ENCODE measurements at regions not wholly inside any gene's neighbourhood (a gene's known extent, or its start where the extent isn't known, plus 50 kb on each side); places are given as distances from the start of the nearest gene placed in this dataset.

- Histone ChIP-seq H3K36me3 (no peaks in the 10 kb centered on the region), H3K27me3 (no peaks in the 10 kb centered on the region), H3K4me1 (no peaks in the 10 kb centered on the region), H3K9me3 (no peaks in the 10 kb centered on the region), H3K4me3 (no peak overlapping the region), H3K27ac (no peak overlapping the region)
- intact Hi-C loops (cut with DNase I) = no loop called here
- TF ChIP-seq CTCF (IDR thresholded peaks at IDR 0.05) = no peak
- ATAC-seq (no peak), DNase-seq (no peak)
- WGBS, 2 donors = 48 to 100% methylated on average over 2 of the region's 2 CpGs
Measured at GRCh38 chrX:7228226-7228625, 80.3 kb upstream of the PUDP start.

GRCh38 chrX:7225338-7225737 lies 77.4 kb upstream of the PUDP start:
- Histone ChIP-seq H3K36me3 (no peaks in the 10 kb centered on the region), H3K9me3 (no peaks in the 10 kb centered on the region), H3K4me1 (no peaks in the 10 kb centered on the region), H3K4me3 (no peak overlapping the region), H3K27ac (no peak overlapping the region), H3K27me3 (no peaks in the 10 kb centered on the region)
- ATAC-seq = peak in 4 of 8 donors; percentile 61 to 77 (median 70)
- 32 to 67% methylated on average over 2 of the region's 2 CpGs for WGBS, 2 donors
- intact Hi-C loops (cut with DNase I) = no loop called here
- DNase-seq = no peak
- no peak for TF ChIP-seq CTCF (IDR thresholded peaks at IDR 0.05)

GRCh38 chrX:7223271-7223670 lies 75.3 kb upstream of the PUDP start:
- Histone ChIP-seq H3K4me3 (no peak overlapping the region), H3K27ac (no peak overlapping the region), H3K9me3 (no peaks in the 10 kb centered on the region), H3K27me3 (no peaks in the 10 kb centered on the region), H3K36me3 (no peaks in the 10 kb centered on the region), H3K4me1 (no peaks in the 10 kb centered on the region)
- TF ChIP-seq CTCF (IDR thresholded peaks at IDR 0.05) = no peak
- intact Hi-C loops (cut with DNase I) = no loop called here
- ATAC-seq = no peak
- WGBS, 2 donors = 97 to 98% methylated on average over 2 of the region's 2 CpGs
- DNase-seq = no peak

- no peak for TF ChIP-seq CTCF (IDR thresholded peaks at IDR 0.05)
- Histone ChIP-seq H3K27ac (no peak overlapping the region), H3K36me3 (no peaks in the 10 kb centered on the region), H3K4me1 (no peaks in the 10 kb centered on the region), H3K27me3 (no peaks in the 10 kb centered on the region), H3K4me3 (no peak overlapping the region), H3K9me3 (no peaks in the 10 kb centered on the region)
- DNase-seq = no peak
- intact Hi-C loops (cut with DNase I) = no loop called here
- 86 to 94% methylated on average over 10 of the region's 10 CpGs for WGBS, 2 donors
- ATAC-seq = no peak
Measured at GRCh38 chrX:7220121-7220520, 72.2 kb upstream of the PUDP start.

Data from heart right ventricle (tissue), 16 donors.